HCT116 (cell line): ENCODE measurements at regions not wholly inside any gene's neighbourhood (a gene's known extent, or its start where the extent isn't known, plus 50 kb on each side); places are given as distances from the start of the nearest gene placed in this dataset.

ENCODE experiments used
- ATAC-seq: fragments of 200-7000 bp; cut with Tn5 transposase; 2 replicates; pipeline ENCODE4 v1.9.1; 2020; ENCODE audit warnings: mild to moderate bottlenecking, moderate library complexity
- BruUV-seq: library from RNA; stranded (reverse); fragments of 400-500 nt; replicated peaks from 2 replicates; lab custom pipeline; 2021; lab: Mats Ljungman, UMichigan
- CTCF ChIA-PET: fragments of 300-600 bp; sonication (Branson Sonifier 250); formaldehyde crosslinking; loops from one replicate; lab custom pipeline; 2021; ENCODE audit warnings: antibody characterized with exemption; lab: Charles Lee
- POLR2A ChIA-PET: fragments of 300-600, 350-600 bp; sonication (Branson Sonifier 250); formaldehyde crosslinking; loops from one replicate; lab custom pipeline; 2021; ENCODE audit warnings: antibody characterized with exemption; lab: Charles Lee
- RAD21 ChIA-PET, 2 experiments: fragments of 300-600 bp; sonication (Branson Sonifier 250); formaldehyde crosslinking; loops; one replicate each; lab custom pipeline; 2023; ENCODE audit warnings: low total read pairs in 2 of 2; ENCODE audit not compliant: uncharacterized antibody in 2 of 2, unreplicated experiment in 2 of 2, low non-redundant PET in 1 of 2; lab: Charles Lee
- DNase-seq: peaks from one replicate; pipeline ENCODE4 v3.0.0-alpha.2; 2010; ENCODE audit warnings: low read depth, low spot score
- H2AFZ ChIP-seq: fragments of 200-600 bp; shearing (Covaris generic), sonication (generic); 2 replicates; pipeline ENCODE4 v1.6.1; 2017; ENCODE audit warnings: low read depth, mixed run types, mixed read lengths, antibody characterized with exemption, low read length; ENCODE audit not compliant: poor library complexity, severe bottlenecking
- H3K27ac ChIP-seq: 2 replicates; pipeline ENCODE4 v1.5.1; 2012; ENCODE audit warnings: low read depth, low read length
- H3K27me3 ChIP-seq: fragments of 200-600 bp; sonication (generic); 2 replicates; pipeline ENCODE4 v1.6.1; 2016; ENCODE audit warnings: mixed run types, low read length, mixed read lengths; ENCODE audit not compliant: insufficient read depth
- H3K36me3 ChIP-seq, 2 experiments: fragments of 200-500 bp in 1 of 2; fragments of 200-600 bp in 1 of 2; sonication (Bioruptor generic) in 1 of 2; sonication (generic) in 1 of 2; 2 replicates each; pipeline versions ENCODE4 v1.5.1 to v1.6.1; 2014 to 2016; ENCODE audit warnings: low read length in 2 of 2, inconsistent platforms in 1 of 2, mixed read lengths in 1 of 2, mixed run types in 1 of 2; ENCODE audit not compliant: insufficient read depth in 2 of 2, control insufficient read depth in 1 of 2
- H3K4me1 ChIP-seq, 2 experiments: fragments of 200-600 bp in 1 of 2; sonication (generic) in 1 of 2; 2 replicates each; pipeline versions ENCODE4 v1.5.1 to v1.6.1; 2012 to 2017; ENCODE audit warnings: low read length in 2 of 2, inconsistent platforms in 1 of 2, mild to moderate bottlenecking in 1 of 2, mixed read lengths in 1 of 2, mixed run types in 1 of 2, moderate library complexity in 1 of 2; ENCODE audit not compliant: insufficient read depth in 2 of 2, control insufficient read depth in 1 of 2
- H3K4me2 ChIP-seq: fragments of 200-600 bp; sonication (generic); 2 replicates; pipeline ENCODE4 v1.6.1; 2017; ENCODE audit warnings: mixed run types, low read length, mixed read lengths
- H3K4me3 ChIP-seq, 2 experiments: fragments of 200-600 bp in 1 of 2; sonication (generic) in 1 of 2; replicated peaks in 1 of 2; 2 replicates each; pipeline ENCODE4 v1.5.1; 2011 to 2016; ENCODE audit warnings: low read length in 2 of 2, control low read depth in 1 of 2, low read depth in 1 of 2, mild to moderate bottlenecking in 1 of 2, mixed read lengths in 1 of 2, mixed run types in 1 of 2
- H3K79me2 ChIP-seq: fragments of 200-600 bp; sonication (generic); 2 replicates; pipeline ENCODE4 v1.6.1; 2017; ENCODE audit warnings: mild to moderate bottlenecking, mixed run types, low read length, moderate library complexity, mixed read lengths; ENCODE audit not compliant: insufficient read depth
- H3K9ac ChIP-seq: fragments of 200-600 bp; sonication (generic); 2 replicates; pipeline ENCODE4 v1.6.1; 2016; ENCODE audit warnings: low read length, mixed read lengths
- H3K9me2 ChIP-seq: fragments of 200-600 bp; sonication (generic), shearing (Covaris generic); 2 replicates; pipeline ENCODE4 v1.6.1; 2017; ENCODE audit warnings: mixed run types, mild to moderate bottlenecking, moderate library complexity; ENCODE audit not compliant: insufficient read depth
- H3K9me3 ChIP-seq, 2 experiments: fragments of 200-500 bp in 1 of 2; fragments of 200-600 bp in 1 of 2; sonication (Bioruptor generic) in 1 of 2; sonication (generic) in 1 of 2; 2 replicates each; pipeline ENCODE4 v1.6.1; 2014 to 2017; ENCODE audit warnings: low read length in 2 of 2, mixed read lengths in 2 of 2, inconsistent platforms in 1 of 2, low read depth in 1 of 2, mild to moderate bottlenecking in 1 of 2, mixed run types in 1 of 2, moderate library complexity in 1 of 2; ENCODE audit not compliant: control insufficient read depth in 1 of 2, insufficient read depth in 1 of 2
- H4K20me1 ChIP-seq: fragments of 200-600 bp; sonication (generic), shearing (Covaris generic); 2 replicates; pipeline ENCODE4 v1.6.1; 2017; ENCODE audit warnings: mixed run types, mild to moderate bottlenecking, moderate library complexity; ENCODE audit not compliant: insufficient read depth
- CEBPB ChIP-seq: IDR thresholded peaks from 2 replicates; pipeline ENCODE4 v1.6.1; 2012; ENCODE audit warnings: low read depth
- CTCF ChIP-seq, 3 experiments: fragments of 200-600 bp in 1 of 3; sonication (generic) in 1 of 3; IDR thresholded peaks in 2 of 3; conservative IDR thresholded peaks in 1 of 3; 2 replicates each; pipeline ENCODE4 v1.5.1; 2012 to 2017; ENCODE audit warnings: low read depth in 2 of 3, low read length in 2 of 3, antibody characterized with exemption in 1 of 3, borderline replicate concordance in 1 of 3, control low read depth in 1 of 3, mild to moderate bottlenecking in 1 of 3, mixed read lengths in 1 of 3, mixed run types in 1 of 3, moderate library complexity in 1 of 3; ENCODE audit not compliant: insufficient read depth in 1 of 3
- ELF1 ChIP-seq: IDR thresholded peaks from 2 replicates; pipeline ENCODE4 v1.6.1; 2012; ENCODE audit warnings: low read depth, borderline replicate concordance
- EZH2 ChIP-seq: fragments of 200-600 bp; sonication (generic); IDR thresholded peaks from 2 replicates; pipeline ENCODE4 v1.6.1; 2017; ENCODE audit warnings: antibody characterized with exemption, mixed run types
- EZH2phosphoT487 ChIP-seq: fragments of 200-600 bp; IDR thresholded peaks from 2 replicates; pipeline ENCODE4 v1.6.1; 2018; ENCODE audit warnings: antibody characterized with exemption, borderline replicate concordance
- JUND ChIP-seq: IDR thresholded peaks from 2 replicates; pipeline ENCODE4 v1.6.1; 2012
- SP1 ChIP-seq: IDR thresholded peaks from 2 replicates; pipeline ENCODE4 v1.6.1; 2012; ENCODE audit warnings: low read depth
- ZFX ChIP-seq: fragments of 450-650 bp; IDR thresholded peaks from 2 replicates; pipeline ENCODE4 v1.6.1; 2017
- ZNF274 ChIP-seq: fragments of 200-500 bp; sonication (Bioruptor generic); IDR thresholded peaks from 2 replicates; pipeline ENCODE4 v1.6.1; 2014; ENCODE audit warnings: mild to moderate bottlenecking, low read depth, low read length, inconsistent platforms
- intact Hi-C: fragments of 100-400 bp; cut with micrococcal nuclease; formaldehyde crosslinking; loops from 2 replicates; pipeline ENCODE4 v1.10.0; 2022

- DNase-seq (no peak), ATAC-seq (no peak)
- no TSS peak for BruUV-seq
- Histone ChIP-seq H3K9me3 (no peaks in the 10 kb centered on the region), H3K27me3 (no peaks in the 10 kb centered on the region), H3K27ac (no peak overlapping the region), H3K4me1 (no peaks in the 10 kb centered on the region), H3K9me2 (no peaks in the 10 kb centered on the region), H3K36me3 (no peaks in the 10 kb centered on the region), H3K9ac (no peak overlapping the region), H4K20me1 (no peaks in the 10 kb centered on the region), H3K4me3 (no peak overlapping the region), H3K79me2 (no peaks in the 10 kb centered on the region)
- RAD21 ChIA-PET: no interaction called here
- POLR2A ChIA-PET: no interaction called here
- CTCF ChIA-PET: no interaction called here
- TF ChIP-seq CTCF (IDR thresholded peaks at IDR 0.05 in 2 of 3, conservative IDR thresholded peaks at IDR 0.05 in 1 of 3; ENCODE audit: borderline replicate concordance in 1 of 3, insufficient read depth in 1 of 3, low read depth in 2 of 3, low read length in 2 of 3) (no peak), ZFX (no peak), ZNF274 (no peak), SP1 (no peak)
- TF ChIP-seq, all 23 proteins: peak for 0
- intact Hi-C loops: no loop called here
- no peak overlapping the region for H3K4me2 ChIP-seq
- no peak overlapping the region for H2AFZ ChIP-seq
Measured at GRCh38 chr14:44742202-44742601, 219.5 kb downstream of the KLHL28 start.

GRCh38 chr14:44741431-44741830, 220.3 kb downstream of the KLHL28 start:
- no peaks in the 10 kb centered on the region for H3K4me1 ChIP-seq
- intact Hi-C loops: no loop called here
- no peak for TF ChIP-seq EZH2
- TF ChIP-seq ELF1: no peak
- TF ChIP-seq CEBPB: no peak
- no peak for TF ChIP-seq JUND
- TF ChIP-seq EZH2phosphoT487: no peak
- TF ChIP-seq CTCF (IDR thresholded peaks at IDR 0.05 in 2 of 3, conservative IDR thresholded peaks at IDR 0.05 in 1 of 3; ENCODE audit: borderline replicate concordance in 1 of 3, insufficient read depth in 1 of 3, low read depth in 2 of 3, low read length in 2 of 3): no peak
- TF ChIP-seq, all 23 proteins: peak for 0
- DNase-seq: no peak
- no TSS peak for BruUV-seq
- no peak for ATAC-seq
- no peak overlapping the region for H2AFZ ChIP-seq
- H3K27ac ChIP-seq: no peak overlapping the region
- H3K4me3 ChIP-seq: no peak overlapping the region
- RAD21 ChIA-PET: no interaction called here
- H3K9ac ChIP-seq: no peak overlapping the region
- H3K27me3 ChIP-seq: no peaks in the 10 kb centered on the region
- no peaks in the 10 kb centered on the region for H4K20me1 ChIP-seq
- no peaks in the 10 kb centered on the region for H3K9me3 ChIP-seq
- CTCF ChIA-PET: no interaction called here
- POLR2A ChIA-PET: no interaction called here
- H3K79me2 ChIP-seq: no peaks in the 10 kb centered on the region
- no peak overlapping the region for H3K4me2 ChIP-seq
- H3K9me2 ChIP-seq: no peaks in the 10 kb centered on the region
- H3K36me3 ChIP-seq: no peaks in the 10 kb centered on the region
